HCT116 (cell line): ENCODE measurements at regions not wholly inside any gene's neighbourhood (a gene's known extent, or its start where the extent isn't known, plus 50 kb on each side); places are given as distances from the start of the nearest gene placed in this dataset.

Experiments
- ATAC-seq: fragments of 200-7000 bp; cut with Tn5 transposase; 2 replicates; pipeline ENCODE4 v1.9.1; 2020; ENCODE audit warnings: mild to moderate bottlenecking, moderate library complexity
- BruUV-seq: library from RNA; stranded (reverse); fragments of 400-500 nt; replicated peaks from 2 replicates; lab custom pipeline; 2021; lab: Mats Ljungman, UMichigan
- CTCF ChIA-PET: fragments of 300-600 bp; sonication (Branson Sonifier 250); formaldehyde crosslinking; loops from one replicate; lab custom pipeline; 2021; ENCODE audit warnings: antibody characterized with exemption; lab: Charles Lee
- POLR2A ChIA-PET: fragments of 300-600, 350-600 bp; sonication (Branson Sonifier 250); formaldehyde crosslinking; loops from one replicate; lab custom pipeline; 2021; ENCODE audit warnings: antibody characterized with exemption; lab: Charles Lee
- RAD21 ChIA-PET, 2 experiments: fragments of 300-600 bp; sonication (Branson Sonifier 250); formaldehyde crosslinking; loops; one replicate each; lab custom pipeline; 2023; ENCODE audit warnings: low total read pairs in 2 of 2; ENCODE audit not compliant: uncharacterized antibody in 2 of 2, unreplicated experiment in 2 of 2, low non-redundant PET in 1 of 2; lab: Charles Lee
- DNase-seq: peaks from one replicate; pipeline ENCODE4 v3.0.0-alpha.2; 2010; ENCODE audit warnings: low read depth, low spot score
- H2AFZ ChIP-seq: fragments of 200-600 bp; shearing (Covaris generic), sonication (generic); 2 replicates; pipeline ENCODE4 v1.6.1; 2017; ENCODE audit warnings: low read depth, mixed run types, mixed read lengths, antibody characterized with exemption, low read length; ENCODE audit not compliant: poor library complexity, severe bottlenecking
- H3K27ac ChIP-seq: 2 replicates; pipeline ENCODE4 v1.5.1; 2012; ENCODE audit warnings: low read depth, low read length
- H3K27me3 ChIP-seq: fragments of 200-600 bp; sonication (generic); 2 replicates; pipeline ENCODE4 v1.6.1; 2016; ENCODE audit warnings: mixed run types, low read length, mixed read lengths; ENCODE audit not compliant: insufficient read depth
- H3K36me3 ChIP-seq, 2 experiments: fragments of 200-500 bp in 1 of 2; fragments of 200-600 bp in 1 of 2; sonication (Bioruptor generic) in 1 of 2; sonication (generic) in 1 of 2; 2 replicates each; pipeline versions ENCODE4 v1.5.1 to v1.6.1; 2014 to 2016; ENCODE audit warnings: low read length in 2 of 2, inconsistent platforms in 1 of 2, mixed read lengths in 1 of 2, mixed run types in 1 of 2; ENCODE audit not compliant: insufficient read depth in 2 of 2, control insufficient read depth in 1 of 2
- H3K4me1 ChIP-seq, 2 experiments: fragments of 200-600 bp in 1 of 2; sonication (generic) in 1 of 2; 2 replicates each; pipeline versions ENCODE4 v1.5.1 to v1.6.1; 2012 to 2017; ENCODE audit warnings: low read length in 2 of 2, inconsistent platforms in 1 of 2, mild to moderate bottlenecking in 1 of 2, mixed read lengths in 1 of 2, mixed run types in 1 of 2, moderate library complexity in 1 of 2; ENCODE audit not compliant: insufficient read depth in 2 of 2, control insufficient read depth in 1 of 2
- H3K4me2 ChIP-seq: fragments of 200-600 bp; sonication (generic); 2 replicates; pipeline ENCODE4 v1.6.1; 2017; ENCODE audit warnings: mixed run types, low read length, mixed read lengths
- H3K4me3 ChIP-seq, 2 experiments: fragments of 200-600 bp in 1 of 2; sonication (generic) in 1 of 2; replicated peaks in 1 of 2; 2 replicates each; pipeline ENCODE4 v1.5.1; 2011 to 2016; ENCODE audit warnings: low read length in 2 of 2, control low read depth in 1 of 2, low read depth in 1 of 2, mild to moderate bottlenecking in 1 of 2, mixed read lengths in 1 of 2, mixed run types in 1 of 2
- H3K79me2 ChIP-seq: fragments of 200-600 bp; sonication (generic); 2 replicates; pipeline ENCODE4 v1.6.1; 2017; ENCODE audit warnings: mild to moderate bottlenecking, mixed run types, low read length, moderate library complexity, mixed read lengths; ENCODE audit not compliant: insufficient read depth
- H3K9ac ChIP-seq: fragments of 200-600 bp; sonication (generic); 2 replicates; pipeline ENCODE4 v1.6.1; 2016; ENCODE audit warnings: low read length, mixed read lengths
- H3K9me2 ChIP-seq: fragments of 200-600 bp; sonication (generic), shearing (Covaris generic); 2 replicates; pipeline ENCODE4 v1.6.1; 2017; ENCODE audit warnings: mixed run types, mild to moderate bottlenecking, moderate library complexity; ENCODE audit not compliant: insufficient read depth
- H3K9me3 ChIP-seq, 2 experiments: fragments of 200-500 bp in 1 of 2; fragments of 200-600 bp in 1 of 2; sonication (Bioruptor generic) in 1 of 2; sonication (generic) in 1 of 2; 2 replicates each; pipeline ENCODE4 v1.6.1; 2014 to 2017; ENCODE audit warnings: low read length in 2 of 2, mixed read lengths in 2 of 2, inconsistent platforms in 1 of 2, low read depth in 1 of 2, mild to moderate bottlenecking in 1 of 2, mixed run types in 1 of 2, moderate library complexity in 1 of 2; ENCODE audit not compliant: control insufficient read depth in 1 of 2, insufficient read depth in 1 of 2
- H4K20me1 ChIP-seq: fragments of 200-600 bp; sonication (generic), shearing (Covaris generic); 2 replicates; pipeline ENCODE4 v1.6.1; 2017; ENCODE audit warnings: mixed run types, mild to moderate bottlenecking, moderate library complexity; ENCODE audit not compliant: insufficient read depth
- EGR1 ChIP-seq: IDR thresholded peaks from 2 replicates; pipeline ENCODE4 v1.6.1; 2012; ENCODE audit warnings: low read depth
- ELF1 ChIP-seq: IDR thresholded peaks from 2 replicates; pipeline ENCODE4 v1.6.1; 2012; ENCODE audit warnings: low read depth, borderline replicate concordance
- ZFX ChIP-seq: fragments of 450-650 bp; IDR thresholded peaks from 2 replicates; pipeline ENCODE4 v1.6.1; 2017
- intact Hi-C: fragments of 100-400 bp; cut with micrococcal nuclease; formaldehyde crosslinking; loops from 2 replicates; pipeline ENCODE4 v1.10.0; 2022
- TF ChIP-seq, protein P1 (sequence below): IDR thresholded peaks from 2 replicates; pipeline ENCODE4 v1.6.1; 2011; ENCODE audit warnings: mild to moderate bottlenecking, low read length, moderate library complexity; ENCODE audit not compliant: insufficient replicate concordance; ENCODE audit errors: extremely low read depth
- TF ChIP-seq, protein P2 (sequence below): IDR thresholded peaks from 2 replicates; pipeline ENCODE4 v1.6.1; 2012
- TF ChIP-seq, protein P3 (sequence below), 3 experiments: fragments of 200-600 bp in 1 of 3; sonication (generic) in 1 of 3; IDR thresholded peaks in 2 of 3; conservative IDR thresholded peaks in 1 of 3; 2 replicates each; pipeline ENCODE4 v1.5.1; 2012 to 2017; ENCODE audit warnings: low read depth in 2 of 3, low read length in 2 of 3, antibody characterized with exemption in 1 of 3, borderline replicate concordance in 1 of 3, control low read depth in 1 of 3, mild to moderate bottlenecking in 1 of 3, mixed read lengths in 1 of 3, mixed run types in 1 of 3, moderate library complexity in 1 of 3; ENCODE audit not compliant: insufficient read depth in 1 of 3
- TF ChIP-seq, protein P4 (sequence below): IDR thresholded peaks from 2 replicates; pipeline ENCODE4 v1.6.1; 2012
- TF ChIP-seq, protein P5 (sequence below): IDR thresholded peaks from 2 replicates; pipeline ENCODE4 v1.6.1; 2012; ENCODE audit warnings: low read depth

DNA sequence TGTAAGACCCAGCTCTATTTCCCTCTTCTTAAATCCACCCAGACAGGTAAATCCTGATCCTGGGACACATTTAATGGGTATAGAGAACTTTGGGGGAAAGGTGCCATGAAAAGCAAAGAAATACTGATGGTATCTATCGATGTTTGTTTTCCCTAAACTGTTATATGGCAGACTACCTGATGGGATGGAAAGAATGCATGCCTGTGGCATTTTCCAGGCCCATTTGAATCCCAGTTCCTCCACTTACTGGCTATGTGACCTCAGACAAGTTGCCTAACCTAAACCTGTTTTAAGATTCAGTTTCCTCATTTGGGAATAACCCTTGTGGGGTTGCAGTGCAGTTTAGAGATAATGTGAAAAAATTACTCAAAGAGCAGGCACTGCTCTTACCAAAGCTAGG is 404.5 kb downstream of the FUT8 start:
- no peaks in the 10 kb centered on the region for H3K79me2 ChIP-seq
- POLR2A ChIA-PET: no interaction called here
- H4K20me1 ChIP-seq: no peaks in the 10 kb centered on the region
- H2AFZ ChIP-seq: no peak overlapping the region
- no peaks in the 10 kb centered on the region for H3K9me3 ChIP-seq
- DNase-seq (no peak), ATAC-seq (no peak)
- RAD21 ChIA-PET: no interaction called here
- intact Hi-C loops: no loop called here
- H3K9ac ChIP-seq: no peak overlapping the region
- H3K4me2 ChIP-seq: no peak overlapping the region
- no peak overlapping the region for H3K4me3 ChIP-seq
- no peaks in the 10 kb centered on the region for H3K36me3 ChIP-seq
- H3K27me3 ChIP-seq: 0 out of 2 replicates have a peak, but pooled peaks cover 4% of the 10 kb centered on the region
- BruUV-seq: no TSS peak
- CTCF ChIA-PET: no interaction called here
- H3K27ac ChIP-seq: no peak overlapping the region
- no peak for TF ChIP-seq ZFX
- TF ChIP-seq, protein P1, sequence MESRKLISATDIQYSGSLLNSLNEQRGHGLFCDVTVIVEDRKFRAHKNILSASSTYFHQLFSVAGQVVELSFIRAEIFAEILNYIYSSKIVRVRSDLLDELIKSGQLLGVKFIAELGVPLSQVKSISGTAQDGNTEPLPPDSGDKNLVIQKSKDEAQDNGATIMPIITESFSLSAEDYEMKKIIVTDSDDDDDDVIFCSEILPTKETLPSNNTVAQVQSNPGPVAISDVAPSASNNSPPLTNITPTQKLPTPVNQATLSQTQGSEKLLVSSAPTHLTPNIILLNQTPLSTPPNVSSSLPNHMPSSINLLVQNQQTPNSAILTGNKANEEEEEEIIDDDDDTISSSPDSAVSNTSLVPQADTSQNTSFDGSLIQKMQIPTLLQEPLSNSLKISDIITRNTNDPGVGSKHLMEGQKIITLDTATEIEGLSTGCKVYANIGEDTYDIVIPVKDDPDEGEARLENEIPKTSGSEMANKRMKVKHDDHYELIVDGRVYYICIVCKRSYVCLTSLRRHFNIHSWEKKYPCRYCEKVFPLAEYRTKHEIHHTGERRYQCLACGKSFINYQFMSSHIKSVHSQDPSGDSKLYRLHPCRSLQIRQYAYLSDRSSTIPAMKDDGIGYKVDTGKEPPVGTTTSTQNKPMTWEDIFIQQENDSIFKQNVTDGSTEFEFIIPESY: no peak
- TF ChIP-seq, protein P2, sequence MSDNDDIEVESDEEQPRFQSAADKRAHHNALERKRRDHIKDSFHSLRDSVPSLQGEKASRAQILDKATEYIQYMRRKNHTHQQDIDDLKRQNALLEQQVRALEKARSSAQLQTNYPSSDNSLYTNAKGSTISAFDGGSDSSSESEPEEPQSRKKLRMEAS: no peak
- TF ChIP-seq, protein P3, sequence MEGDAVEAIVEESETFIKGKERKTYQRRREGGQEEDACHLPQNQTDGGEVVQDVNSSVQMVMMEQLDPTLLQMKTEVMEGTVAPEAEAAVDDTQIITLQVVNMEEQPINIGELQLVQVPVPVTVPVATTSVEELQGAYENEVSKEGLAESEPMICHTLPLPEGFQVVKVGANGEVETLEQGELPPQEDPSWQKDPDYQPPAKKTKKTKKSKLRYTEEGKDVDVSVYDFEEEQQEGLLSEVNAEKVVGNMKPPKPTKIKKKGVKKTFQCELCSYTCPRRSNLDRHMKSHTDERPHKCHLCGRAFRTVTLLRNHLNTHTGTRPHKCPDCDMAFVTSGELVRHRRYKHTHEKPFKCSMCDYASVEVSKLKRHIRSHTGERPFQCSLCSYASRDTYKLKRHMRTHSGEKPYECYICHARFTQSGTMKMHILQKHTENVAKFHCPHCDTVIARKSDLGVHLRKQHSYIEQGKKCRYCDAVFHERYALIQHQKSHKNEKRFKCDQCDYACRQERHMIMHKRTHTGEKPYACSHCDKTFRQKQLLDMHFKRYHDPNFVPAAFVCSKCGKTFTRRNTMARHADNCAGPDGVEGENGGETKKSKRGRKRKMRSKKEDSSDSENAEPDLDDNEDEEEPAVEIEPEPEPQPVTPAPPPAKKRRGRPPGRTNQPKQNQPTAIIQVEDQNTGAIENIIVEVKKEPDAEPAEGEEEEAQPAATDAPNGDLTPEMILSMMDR (IDR thresholded peaks at IDR 0.05 in 2 of 3, conservative IDR thresholded peaks at IDR 0.05 in 1 of 3; ENCODE audit: borderline replicate concordance in 1 of 3, insufficient read depth in 1 of 3, low read depth in 2 of 3, low read length in 2 of 3): no peak
- TF ChIP-seq ELF1: no peak
- no peak for TF ChIP-seq EGR1
- TF ChIP-seq, protein P4, sequence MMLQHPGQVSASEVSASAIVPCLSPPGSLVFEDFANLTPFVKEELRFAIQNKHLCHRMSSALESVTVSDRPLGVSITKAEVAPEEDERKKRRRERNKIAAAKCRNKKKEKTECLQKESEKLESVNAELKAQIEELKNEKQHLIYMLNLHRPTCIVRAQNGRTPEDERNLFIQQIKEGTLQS: no peak
- TF ChIP-seq, protein P5, sequence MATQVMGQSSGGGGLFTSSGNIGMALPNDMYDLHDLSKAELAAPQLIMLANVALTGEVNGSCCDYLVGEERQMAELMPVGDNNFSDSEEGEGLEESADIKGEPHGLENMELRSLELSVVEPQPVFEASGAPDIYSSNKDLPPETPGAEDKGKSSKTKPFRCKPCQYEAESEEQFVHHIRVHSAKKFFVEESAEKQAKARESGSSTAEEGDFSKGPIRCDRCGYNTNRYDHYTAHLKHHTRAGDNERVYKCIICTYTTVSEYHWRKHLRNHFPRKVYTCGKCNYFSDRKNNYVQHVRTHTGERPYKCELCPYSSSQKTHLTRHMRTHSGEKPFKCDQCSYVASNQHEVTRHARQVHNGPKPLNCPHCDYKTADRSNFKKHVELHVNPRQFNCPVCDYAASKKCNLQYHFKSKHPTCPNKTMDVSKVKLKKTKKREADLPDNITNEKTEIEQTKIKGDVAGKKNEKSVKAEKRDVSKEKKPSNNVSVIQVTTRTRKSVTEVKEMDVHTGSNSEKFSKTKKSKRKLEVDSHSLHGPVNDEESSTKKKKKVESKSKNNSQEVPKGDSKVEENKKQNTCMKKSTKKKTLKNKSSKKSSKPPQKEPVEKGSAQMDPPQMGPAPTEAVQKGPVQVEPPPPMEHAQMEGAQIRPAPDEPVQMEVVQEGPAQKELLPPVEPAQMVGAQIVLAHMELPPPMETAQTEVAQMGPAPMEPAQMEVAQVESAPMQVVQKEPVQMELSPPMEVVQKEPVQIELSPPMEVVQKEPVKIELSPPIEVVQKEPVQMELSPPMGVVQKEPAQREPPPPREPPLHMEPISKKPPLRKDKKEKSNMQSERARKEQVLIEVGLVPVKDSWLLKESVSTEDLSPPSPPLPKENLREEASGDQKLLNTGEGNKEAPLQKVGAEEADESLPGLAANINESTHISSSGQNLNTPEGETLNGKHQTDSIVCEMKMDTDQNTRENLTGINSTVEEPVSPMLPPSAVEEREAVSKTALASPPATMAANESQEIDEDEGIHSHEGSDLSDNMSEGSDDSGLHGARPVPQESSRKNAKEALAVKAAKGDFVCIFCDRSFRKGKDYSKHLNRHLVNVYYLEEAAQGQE: no peak
- no peaks in the 10 kb centered on the region for H3K4me1 ChIP-seq
- no peaks in the 10 kb centered on the region for H3K9me2 ChIP-seq
